DND-41 (cell line): ENCODE measurements at regions not wholly inside any gene's neighbourhood (a gene's known extent, or its start where the extent isn't known, plus 50 kb on each side); places are given as distances from the start of the nearest gene placed in this dataset.

ENCODE experiments used
- CTCF ChIP-seq: IDR thresholded peaks from 2 replicates; pipeline ENCODE4 v1.5.1; 2012; ENCODE audit warnings: borderline replicate concordance, low read length, moderate library complexity, mild to moderate bottlenecking; ENCODE audit not compliant: poor library complexity, severe bottlenecking; ENCODE audit errors: extremely low read depth
- EZH2 ChIP-seq: IDR thresholded peaks from 3 replicates; pipeline ENCODE4 v1.6.1; 2012; ENCODE audit warnings: borderline replicate concordance, low read depth, mild to moderate bottlenecking, moderate library complexity, low read length, inconsistent platforms; ENCODE audit not compliant: severe bottlenecking

DNA sequence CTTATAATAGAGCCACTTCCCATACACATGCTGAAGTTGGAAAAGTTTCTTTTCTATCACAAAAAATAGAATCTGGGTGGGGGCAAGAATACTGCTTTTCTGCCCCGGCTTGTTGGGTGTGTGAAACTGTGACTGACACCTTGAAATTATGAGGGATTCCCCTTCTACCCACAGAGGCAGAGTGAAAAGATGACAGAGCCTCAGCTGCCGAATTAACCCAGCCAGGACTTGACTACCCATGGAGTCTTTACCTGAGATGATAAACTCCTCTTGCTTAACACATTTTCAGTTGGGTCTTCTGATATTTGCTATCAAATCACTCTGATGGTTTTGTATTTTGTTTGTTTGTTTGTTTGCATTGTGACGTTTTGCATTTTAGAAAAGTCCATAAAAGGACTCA lies 66.0 kb upstream of the PMAIP1 start:
- TF ChIP-seq CTCF (no peak), EZH2 (no peak)
